DOHH2 (cell line): ENCODE measurements at regions not wholly inside any gene's neighbourhood (a gene's known extent, or its start where the extent isn't known, plus 50 kb on each side); places are given as distances from the start of the nearest gene placed in this dataset.
"Not testable (repeated sequence)": the region's sequence is repeated elsewhere in the genome, so short reads cannot be mapped to it uniquely, and the experiment has no call there.

Experiments
- CTCF ChIP-seq: fragments of 200-600 bp; sonication (generic); IDR thresholded peaks from one replicate; pipeline ENCODE4 v1.5.1; 2014; ENCODE audit warnings: antibody characterized with exemption, mild to moderate bottlenecking, low read depth, low read length; ENCODE audit not compliant: poor library complexity, severe bottlenecking
- EZH2phosphoT487 ChIP-seq: fragments of 200-600 bp; sonication (generic); IDR thresholded peaks from 2 replicates; pipeline ENCODE4 v1.6.1; 2017; ENCODE audit warnings: borderline replicate concordance, mild to moderate bottlenecking, antibody characterized with exemption, low read length, moderate library complexity, mixed read lengths

GRCh38 chr11:71767016-71767415 is 66.0 kb upstream of the DEFB108B start:
- not testable (repeated sequence) for TF ChIP-seq CTCF, EZH2phosphoT487
